Stimulated activated CD8-positive, alpha-beta memory T cell treated with anti-CD3 and anti-CD28 coated beads, Interleukin-4, amount 100 ng/mL, for 1 hour (primary cell): ENCODE measurements at regions not wholly inside any gene's neighbourhood (a gene's known extent, or its start where the extent isn't known, plus 50 kb on each side); places are given as distances from the start of the nearest gene placed in this dataset.

ENCODE experiments used
- DNase-seq, 2 donors: peaks; one replicate each; pipeline ENCODE4 v3.0.0-alpha.2; 2020; ENCODE audit warnings: low read depth in 2 of 2, low spot score in 1 of 2

- no peak for DNase-seq
These were observed 131.1 kb downstream of the FAM161A start for GRCh38 chr2:61722800-61723199.

DNA sequence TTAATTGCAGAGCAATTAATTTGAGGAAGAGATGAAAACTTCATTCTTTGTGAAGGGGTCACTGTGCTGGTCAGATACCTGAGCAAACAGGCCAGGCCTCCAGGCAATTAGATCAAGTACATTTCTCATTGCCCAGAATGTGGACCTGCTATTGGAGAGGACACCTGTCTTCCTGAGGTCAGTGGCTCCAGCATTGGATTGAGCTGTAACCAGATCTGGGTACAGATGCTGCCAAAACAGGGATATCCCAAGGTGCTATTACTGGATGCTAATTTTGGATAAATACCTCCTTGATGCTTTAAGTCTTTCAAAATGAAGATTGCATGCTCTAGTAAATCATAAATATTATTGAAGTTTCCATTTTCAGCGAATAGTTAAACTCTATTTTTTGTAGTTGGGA is 131.5 kb downstream of the FAM161A start:
- no peak for DNase-seq

DNA sequence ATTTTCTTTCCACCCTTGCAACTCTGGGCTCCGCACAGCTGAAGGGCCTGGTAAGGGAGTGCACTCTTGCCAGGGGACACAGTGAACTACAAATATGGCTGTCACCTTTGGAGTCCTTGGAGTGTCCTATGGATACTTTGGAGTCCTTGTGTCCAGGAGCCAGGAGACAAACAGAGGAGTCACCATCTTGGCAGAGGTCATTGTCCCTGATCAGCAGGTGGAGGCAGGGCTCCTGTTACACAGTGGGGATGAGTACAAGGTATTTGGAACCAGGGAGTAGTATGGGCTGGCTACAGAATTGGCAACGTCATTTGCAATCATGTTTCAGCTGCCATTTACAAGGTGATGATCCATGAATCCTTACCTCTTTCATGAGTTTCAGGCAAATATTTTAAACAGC is 132.5 kb downstream of the FAM161A start:
- no peak for DNase-seq

DNA sequence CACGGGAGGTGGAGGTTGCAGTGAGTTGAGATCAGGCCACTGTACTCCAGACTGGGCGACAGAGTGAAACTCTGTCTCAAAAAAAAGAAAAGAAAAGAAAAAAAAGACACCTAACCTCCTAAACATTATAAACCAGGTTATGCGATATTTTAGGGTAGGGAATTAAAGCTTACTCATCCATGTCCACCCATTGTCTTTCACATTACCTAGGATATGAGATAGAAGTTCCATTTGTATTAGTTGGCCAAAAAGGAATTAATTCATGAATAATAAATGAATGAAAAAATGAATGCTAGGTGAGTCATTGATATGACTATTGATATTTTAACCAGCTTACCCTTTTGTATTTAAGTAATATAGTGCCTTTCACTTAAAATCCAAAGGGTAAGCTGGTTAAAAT is 132.9 kb downstream of the FAM161A start:
- no peak for DNase-seq

- DNase-seq, result no peak
These were observed 134.9 kb downstream of the FAM161A start for GRCh38 chr2:61718965-61719364.

DNA sequence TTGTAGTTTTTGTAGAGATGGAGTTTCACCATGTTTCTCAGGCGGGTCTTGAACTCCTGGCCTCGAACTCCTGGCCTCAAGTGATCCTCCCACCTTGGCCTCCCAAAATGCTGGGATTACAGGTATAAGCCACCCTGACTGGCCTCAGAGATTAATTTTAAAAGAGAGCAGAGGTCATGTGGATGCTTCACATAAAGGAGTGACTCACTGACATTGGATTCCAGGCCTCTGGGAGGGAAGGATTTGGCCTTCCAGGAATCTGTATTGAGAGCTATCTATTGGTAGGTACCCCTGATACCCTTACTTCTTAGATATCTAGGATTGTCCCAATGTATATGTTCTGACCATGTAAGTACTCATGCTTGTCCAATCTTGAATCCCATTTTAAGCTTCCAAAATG is 138.4 kb downstream of the FAM161A start:
- no peak for DNase-seq

DNA sequence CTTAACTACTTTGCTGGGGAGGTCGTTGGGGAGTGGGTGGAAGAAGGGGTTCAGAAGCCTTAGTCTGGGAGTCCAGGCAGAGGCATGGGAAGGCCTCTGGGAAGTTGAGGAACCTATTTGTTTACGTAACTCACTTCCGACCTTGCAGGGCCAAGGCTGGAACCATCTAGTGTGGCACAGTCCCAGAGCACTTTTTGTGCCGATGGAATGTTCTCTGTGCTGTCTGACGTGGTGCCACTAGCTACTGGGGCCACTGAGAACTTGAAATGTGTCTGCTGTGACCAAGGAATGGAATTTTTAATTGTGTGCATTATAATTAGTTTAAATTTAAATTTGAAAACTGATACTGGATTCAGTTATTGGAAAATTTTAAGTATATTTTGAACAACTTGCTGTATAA is 139.7 kb downstream of the FAM161A start:
- DNase-seq, result no peak

DNA sequence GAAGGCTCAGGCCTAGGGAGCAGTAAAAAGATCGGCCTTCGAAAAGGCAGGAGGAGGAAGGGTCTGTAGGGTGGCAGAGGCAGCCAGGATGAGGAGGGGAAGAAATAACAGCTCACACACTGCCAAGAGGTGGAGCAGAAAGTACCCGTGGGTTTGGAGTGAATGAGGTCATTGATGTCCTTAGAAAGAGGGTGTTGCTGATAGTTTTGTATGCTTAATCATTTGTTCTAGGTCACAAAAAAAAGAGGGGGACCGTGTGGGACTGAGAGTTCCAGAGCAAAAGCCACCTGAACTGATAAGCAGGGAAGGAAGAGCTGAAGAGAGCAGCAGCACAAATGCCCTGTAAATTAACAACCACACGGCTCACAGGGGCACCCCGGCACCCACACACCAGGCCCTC is 140.4 kb downstream of the FAM161A start:
- no peak for DNase-seq

GRCh38 chr2:61712060-61712459 is 141.8 kb downstream of the FAM161A start:
- no peak for DNase-seq

- no peak for DNase-seq
These were observed 143.1 kb downstream of the FAM161A start for GRCh38 chr2:61710711-61711110.

DNA sequence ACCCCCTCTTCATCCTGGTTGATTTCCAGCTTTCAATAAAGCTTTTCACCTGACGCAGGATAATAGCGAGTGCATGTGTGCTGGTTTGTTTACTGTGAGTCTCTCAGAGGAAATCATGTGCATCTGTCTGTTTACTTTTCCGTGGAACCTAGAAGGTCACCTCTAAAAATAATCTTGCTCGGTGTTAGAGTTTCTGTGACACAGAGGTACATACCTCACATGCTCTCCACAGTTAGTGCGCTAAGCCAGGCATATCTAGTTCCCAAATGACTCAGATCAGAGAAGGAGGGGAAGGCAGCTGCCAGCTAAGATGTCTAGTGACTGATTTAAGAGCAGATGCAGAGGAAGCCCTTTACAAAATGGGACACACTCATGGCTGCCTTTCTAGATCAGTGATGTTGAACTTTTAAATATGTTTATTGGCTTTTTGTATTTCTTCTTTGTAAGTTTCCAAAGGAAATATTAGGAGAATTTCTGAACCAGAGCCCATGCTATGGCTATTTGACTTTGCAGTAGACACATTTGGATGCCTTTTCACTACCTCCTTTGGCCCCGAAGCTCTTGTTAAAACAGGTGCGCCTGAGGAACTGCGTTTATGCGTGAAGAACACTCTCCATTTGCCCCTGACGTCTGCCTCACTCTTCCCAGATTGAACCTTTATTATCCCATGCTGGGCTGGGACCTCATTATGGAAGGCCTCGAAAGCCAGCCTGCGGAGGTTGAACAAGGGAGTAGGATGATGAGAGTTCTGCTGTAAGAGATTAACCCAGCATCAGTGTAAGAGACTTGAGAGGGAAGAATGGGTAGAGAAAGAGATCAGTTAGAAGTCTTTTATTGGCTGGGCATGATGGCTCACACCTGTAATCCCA is 145.6 kb downstream of the FAM161A start:
- no peak for DNase-seq

DNA sequence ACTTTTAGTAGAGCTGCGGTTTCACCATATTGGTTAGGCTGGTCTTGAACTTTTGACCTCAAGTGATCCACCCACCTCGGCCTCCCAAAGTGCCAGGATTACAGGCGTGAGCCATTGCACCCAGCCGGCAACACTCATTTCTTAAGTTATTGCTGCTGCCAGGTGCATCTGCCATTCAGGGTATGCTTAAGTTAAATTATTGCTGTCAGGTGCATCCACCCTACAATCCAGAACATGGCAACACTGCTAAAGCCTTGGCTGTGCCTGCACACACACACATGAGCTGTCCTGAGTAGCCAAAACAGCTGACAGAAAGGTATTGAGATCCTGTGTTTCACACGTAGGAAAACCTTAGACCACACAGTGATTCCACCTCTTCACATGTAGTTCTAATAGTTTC is 148.2 kb downstream of the FAM161A start:
- no peak for DNase-seq

DNA sequence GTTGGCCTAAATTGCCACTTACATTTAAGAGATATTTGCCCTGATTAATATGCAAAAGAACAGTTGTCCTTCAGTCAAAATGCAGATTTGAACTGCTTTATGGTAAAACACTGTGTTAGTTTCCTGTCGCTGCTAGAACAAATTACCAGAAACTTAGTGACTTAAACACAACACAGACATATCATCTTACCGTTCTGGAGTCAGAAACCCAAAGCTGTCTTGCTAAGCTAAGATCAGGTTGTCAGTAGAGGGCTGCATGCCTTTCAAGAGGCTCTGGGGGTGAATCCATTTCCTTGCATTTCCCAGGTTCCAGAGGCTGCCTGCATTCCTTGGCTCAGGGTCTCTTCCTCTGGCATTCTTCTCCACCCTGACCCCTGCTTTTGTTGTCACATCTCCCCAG is 149.5 kb downstream of the FAM161A start:
- DNase-seq, result no peak

DNA sequence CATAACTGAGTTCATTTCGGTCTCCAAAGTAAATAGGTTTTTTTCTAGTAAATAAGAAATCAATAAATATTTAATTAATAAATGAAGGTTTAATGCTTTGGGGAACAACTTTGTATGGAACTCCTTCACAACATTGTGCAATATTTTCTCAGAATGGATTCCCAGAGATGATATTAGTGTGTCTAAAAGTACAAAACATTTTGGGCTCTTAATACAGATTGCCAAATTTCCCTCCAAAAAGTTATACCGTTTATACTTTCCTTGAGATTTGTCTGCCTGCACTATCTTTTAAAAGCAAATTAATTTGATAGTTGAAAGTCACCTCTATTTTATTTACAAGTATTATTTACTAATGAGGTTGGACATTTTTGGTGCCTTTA is 151.8 kb downstream of the FAM161A start:
- no peak for DNase-seq

DNA sequence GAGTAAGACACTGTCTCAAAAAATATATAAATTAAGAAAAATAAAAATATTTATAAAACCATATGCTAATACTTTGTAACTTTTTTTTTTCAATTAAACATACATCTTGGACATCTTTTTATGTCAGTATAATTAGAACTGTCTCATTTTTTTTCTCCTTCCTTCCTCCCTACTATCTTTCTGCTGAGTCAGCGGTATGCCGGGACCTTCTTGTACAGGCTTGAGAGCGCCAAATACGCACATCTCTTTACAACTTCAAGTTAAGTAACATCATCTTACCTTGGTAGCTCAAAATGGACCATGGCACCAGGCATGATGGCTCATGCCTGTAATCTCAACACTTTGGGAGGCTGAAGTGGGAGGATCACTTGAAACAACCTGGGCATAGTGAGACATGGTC is 153.4 kb downstream of the FAM161A start:
- no peak for DNase-seq

DNA sequence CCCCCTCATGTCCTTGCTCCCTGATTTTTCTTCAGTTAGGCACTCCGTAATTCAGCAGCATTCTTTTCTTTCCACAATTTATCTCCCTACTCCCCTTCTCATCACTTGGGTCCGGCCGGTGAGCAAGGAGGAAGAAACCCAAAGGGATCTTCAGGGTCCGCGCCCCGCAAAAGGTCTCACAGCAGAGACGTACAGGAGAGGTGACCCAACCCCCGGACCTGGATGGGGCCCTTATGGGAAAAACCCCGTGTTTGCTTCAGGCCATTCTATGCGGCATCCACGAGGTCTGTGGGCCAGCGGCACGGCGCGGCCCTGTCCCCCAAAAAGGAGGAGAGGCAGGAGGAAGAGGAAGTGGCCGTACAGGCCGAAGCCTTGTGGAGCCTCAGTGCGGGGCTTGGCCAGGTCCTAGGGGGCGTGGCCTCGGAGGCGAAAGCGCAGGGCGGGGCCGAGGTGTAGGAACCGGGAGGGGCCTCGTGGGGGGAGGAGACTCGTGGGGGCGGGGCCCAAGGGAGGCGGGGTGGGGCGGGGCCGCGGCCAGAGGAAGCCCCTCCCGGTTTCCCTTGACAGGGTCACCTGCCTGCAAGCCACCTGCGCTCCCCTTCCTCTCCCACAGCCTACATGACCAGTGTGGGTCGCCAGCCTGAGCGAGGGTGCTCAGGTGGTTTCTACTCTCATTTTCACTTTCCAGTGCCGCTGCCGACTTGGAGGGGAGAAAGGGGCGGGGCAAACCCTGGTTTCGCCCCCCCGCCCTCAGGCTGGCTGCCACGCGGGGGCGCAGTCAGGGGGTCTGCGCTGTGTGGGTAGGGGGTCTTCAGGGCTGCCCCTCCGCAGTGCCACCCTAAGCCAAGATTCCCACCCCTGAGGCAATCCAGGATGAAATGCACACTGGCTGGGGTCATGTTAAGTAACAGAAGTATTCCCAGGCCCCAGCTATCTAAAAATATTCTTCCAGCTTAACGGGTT is 156.4 kb upstream of the XPO1 start:
- DNase-seq, result peak; percentile 73 to 76

DNA sequence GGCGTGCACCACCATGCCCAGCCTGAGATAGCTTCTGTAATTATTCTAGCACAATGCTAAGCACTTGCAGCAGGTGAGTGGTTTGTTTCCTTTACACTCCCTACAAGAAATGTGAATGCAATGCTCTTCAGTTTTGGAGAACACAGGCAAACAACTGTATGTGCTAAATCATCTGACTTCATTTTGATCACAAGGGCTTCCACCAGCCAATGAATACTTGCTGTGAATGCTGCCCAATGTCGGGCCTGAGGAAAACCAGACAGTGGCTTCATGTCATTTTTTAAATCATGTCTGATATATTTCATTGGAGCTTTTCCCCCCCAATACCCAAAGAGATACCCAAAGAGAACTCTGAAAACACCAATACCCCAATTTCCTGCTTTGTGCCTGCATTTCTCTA is 155.6 kb upstream of the XPO1 start:
- DNase-seq, result no peak

- DNase-seq, result no peak
These were observed 152.0 kb upstream of the XPO1 start for GRCh38 chr2:61690078-61690596.

- DNase-seq, result no peak
These were observed 151.4 kb upstream of the XPO1 start for GRCh38 chr2:61689568-61689967.

- DNase-seq, result no peak
These were observed 150.5 kb upstream of the XPO1 start for GRCh38 chr2:61688369-61689334.

DNA sequence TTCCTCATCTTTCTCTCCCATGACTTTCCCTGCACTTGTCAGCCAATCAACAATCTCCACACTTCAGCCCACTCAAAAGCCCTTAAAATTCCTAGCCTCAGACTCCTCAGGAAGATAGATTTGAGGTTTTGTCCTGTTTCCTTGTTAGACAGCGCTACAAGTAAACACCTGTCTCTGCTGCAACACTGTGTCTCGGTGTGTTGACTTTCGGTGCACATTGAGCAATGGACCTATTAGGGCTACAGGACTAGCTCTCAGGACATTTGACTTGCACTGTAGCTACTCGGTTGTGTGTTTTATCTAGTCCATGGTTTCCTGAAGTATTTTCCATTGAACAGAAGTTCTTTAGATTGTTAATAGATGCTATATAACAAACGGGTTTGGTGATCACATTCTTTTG is 140.9 kb upstream of the XPO1 start:
- DNase-seq, result no peak
